Adrenal gland (tissue), 9 donors: ENCODE measurements at regions not wholly inside any gene's neighbourhood (a gene's known extent, or its start where the extent isn't known, plus 50 kb on each side); places are given as distances from the start of the nearest gene placed in this dataset.

ENCODE experiments used
- DNase-seq, 7 donors: peaks; one replicate each; pipeline ENCODE4 v3.0.0-alpha.2; 2019 to 2020
- H3K27ac ChIP-seq, 5 donors: fragments of 200-600 bp; sonication (generic) in 4 of 5; 1 replicate in 3 of 5; 2 replicates in 2 of 5; pipeline versions ENCODE4 v1.5.1 to v1.8.0; 2016 to 2020; ENCODE audit warnings: mild to moderate bottlenecking in 1 of 5
- H3K27me3 ChIP-seq: fragments of 200-600 bp; 2 replicates; pipeline ENCODE4 v1.8.0; 2021
- H3K36me3 ChIP-seq, 2 donors: fragments of 200-600 bp; replicated peaks in 1 of 2; 1 replicate in 1 of 2; 2 replicates in 1 of 2; pipeline versions ENCODE4 v1.5.1 to v1.8.0; 2018 to 2022
- H3K4me1 ChIP-seq, 2 donors: fragments of 200-600 bp; replicated peaks in 1 of 2; 1 replicate in 1 of 2; 2 replicates in 1 of 2; pipeline versions ENCODE4 v1.5.1 to v1.8.0; 2018 to 2021
- H3K4me3 ChIP-seq, 4 donors: fragments of 200-600 bp; sonication (generic) in 3 of 4; one replicate each; pipeline ENCODE4 v1.5.1; 2016 to 2018
- H3K9me3 ChIP-seq, 3 donors: fragments of 200-600 bp; sonication (generic) in 1 of 3; replicated peaks in 1 of 3; 1 replicate in 2 of 3; 2 replicates in 1 of 3; pipeline versions ENCODE4 v1.5.1 to v1.8.0; 2016 to 2021
- POLR2A ChIP-seq, 2 donors: fragments of 450-650 bp; IDR thresholded peaks; one replicate each; pipeline ENCODE4 v1.6.1; 2017; ENCODE audit warnings: antibody characterized with exemption in 2 of 2, mild to moderate bottlenecking in 2 of 2, moderate library complexity in 1 of 2
- WGBS, 4 donors: extraction: QIAGEN DNeasy Blood & Tissue Kit in 2 of 4; methylation state at CpG; one replicate each; pipeline versions ENCODE4 v1.1.5 to v1.1.7; 2013 to 2017; 5-methylcytosine and 5-hydroxymethylcytosine counted together
- intact Hi-C, 2 donors: fragments of 100-400 bp; cut with DNase I; formaldehyde crosslinking; loops; one replicate each; pipeline versions ENCODE4 v1.14.1 to v1.15.0; 2022 to 2023
- TF ChIP-seq, protein P1 (sequence below), 6 experiments: fragments of 450-650 bp in 4 of 6; fragments of 200-600 bp in 2 of 6; sonication (generic) in 1 of 6; IDR thresholded peaks; 1 replicate in 5 of 6; 2 replicates in 1 of 6; pipeline versions ENCODE4 v1.5.1 to v1.8.0; 2016 to 2021; ENCODE audit warnings: antibody characterized with exemption in 6 of 6, mild to moderate bottlenecking in 2 of 6, moderate library complexity in 1 of 6
- donor health status: healthy with polysubstance abuse.
- donor health status: Bipolar disorder and iron deficiency.
- donor health status: DM: yes; HTN: yes; CAD: no.
- donor health status: DM: no; HTN: no; CAD: no.
- donor health status: DM: no; HTN: no; CAD: no.

GRCh38 chr3:22989716-22990115, 213.4 kb upstream of the UBE2E2 start:
- intact Hi-C loops: no loop called here
- Histone ChIP-seq H3K36me3 (no peaks in the 10 kb centered on the region), H3K4me3 (no peak overlapping the region), H3K27me3 (no peaks in the 10 kb centered on the region), H3K4me1 (no peaks in the 10 kb centered on the region), H3K27ac (no peak overlapping the region), H3K9me3 (no peaks in the 10 kb centered on the region)
- no peak for TF ChIP-seq POLR2A (IDR thresholded peaks at IDR 0.05)
- TF ChIP-seq, protein P1, sequence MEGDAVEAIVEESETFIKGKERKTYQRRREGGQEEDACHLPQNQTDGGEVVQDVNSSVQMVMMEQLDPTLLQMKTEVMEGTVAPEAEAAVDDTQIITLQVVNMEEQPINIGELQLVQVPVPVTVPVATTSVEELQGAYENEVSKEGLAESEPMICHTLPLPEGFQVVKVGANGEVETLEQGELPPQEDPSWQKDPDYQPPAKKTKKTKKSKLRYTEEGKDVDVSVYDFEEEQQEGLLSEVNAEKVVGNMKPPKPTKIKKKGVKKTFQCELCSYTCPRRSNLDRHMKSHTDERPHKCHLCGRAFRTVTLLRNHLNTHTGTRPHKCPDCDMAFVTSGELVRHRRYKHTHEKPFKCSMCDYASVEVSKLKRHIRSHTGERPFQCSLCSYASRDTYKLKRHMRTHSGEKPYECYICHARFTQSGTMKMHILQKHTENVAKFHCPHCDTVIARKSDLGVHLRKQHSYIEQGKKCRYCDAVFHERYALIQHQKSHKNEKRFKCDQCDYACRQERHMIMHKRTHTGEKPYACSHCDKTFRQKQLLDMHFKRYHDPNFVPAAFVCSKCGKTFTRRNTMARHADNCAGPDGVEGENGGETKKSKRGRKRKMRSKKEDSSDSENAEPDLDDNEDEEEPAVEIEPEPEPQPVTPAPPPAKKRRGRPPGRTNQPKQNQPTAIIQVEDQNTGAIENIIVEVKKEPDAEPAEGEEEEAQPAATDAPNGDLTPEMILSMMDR (IDR thresholded peaks at IDR 0.05): no peak
- WGBS, 4 donors: 92 to 95% (median 94%) methylated on average over 17 of the region's 17 CpGs
- no peak for DNase-seq

- no peak for DNase-seq
- 93 to 96% (median 94%) methylated on average over 26 to 44 of the region's 44 CpGs for WGBS, 4 donors
- H3K4me3 ChIP-seq: no peak overlapping the region
- H3K36me3 ChIP-seq: no peaks in the 10 kb centered on the region
- no peaks in the 10 kb centered on the region for H3K4me1 ChIP-seq
- no peak for TF ChIP-seq POLR2A (IDR thresholded peaks at IDR 0.05)
- TF ChIP-seq, protein P1 (IDR thresholded peaks at IDR 0.05): no peak
- no peaks in the 10 kb centered on the region for H3K9me3 ChIP-seq
- H3K27me3 ChIP-seq: no peaks in the 10 kb centered on the region
- no peak overlapping the region for H3K27ac ChIP-seq
- intact Hi-C loops: no loop called here
Measured at GRCh38 chr3:22990291-22991200, 212.6 kb upstream of the UBE2E2 start.

DNA sequence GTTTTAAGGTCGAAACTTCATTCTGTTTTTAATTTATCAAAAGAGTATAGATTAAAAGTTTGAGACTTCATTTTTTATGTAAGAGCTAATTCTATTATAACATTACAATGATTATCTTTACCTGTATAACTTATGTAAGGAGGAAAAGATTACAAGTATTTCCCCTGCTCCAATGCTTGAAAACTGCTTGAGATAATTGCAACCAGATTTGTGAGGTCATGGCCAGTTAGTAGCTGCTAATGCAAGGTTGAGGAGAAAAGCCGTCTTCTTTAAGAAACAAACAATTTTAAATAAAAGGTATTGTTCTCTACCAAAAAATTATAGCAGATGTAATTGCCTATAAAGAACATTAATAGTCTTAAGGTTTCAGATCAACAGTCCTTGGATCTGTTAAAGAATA, 208.3 kb upstream of the UBE2E2 start:
- DNase-seq: no peak
- H3K4me3 ChIP-seq: no peak overlapping the region
- H3K9me3 ChIP-seq: no peaks in the 10 kb centered on the region
- no peak for TF ChIP-seq POLR2A (IDR thresholded peaks at IDR 0.05)
- TF ChIP-seq, protein P1 (IDR thresholded peaks at IDR 0.05): no peak
- no peaks in the 10 kb centered on the region for H3K4me1 ChIP-seq
- intact Hi-C loops: no loop called here
- H3K36me3 ChIP-seq: no peaks in the 10 kb centered on the region
- H3K27me3 ChIP-seq: no peaks in the 10 kb centered on the region
- WGBS, 4 donors: 61 to 78% (median 74%) methylated on average over 2 of the region's 2 CpGs
- no peak overlapping the region for H3K27ac ChIP-seq

- TF ChIP-seq POLR2A (IDR thresholded peaks at IDR 0.05): no peak
- TF ChIP-seq, protein P1 (IDR thresholded peaks at IDR 0.05): no peak
- Histone ChIP-seq H3K4me1 (no peaks in the 10 kb centered on the region), H3K27ac (no peak overlapping the region), H3K27me3 (no peaks in the 10 kb centered on the region), H3K9me3 (no peaks in the 10 kb centered on the region), H3K4me3 (no peak overlapping the region), H3K36me3 (no peaks in the 10 kb centered on the region)
- WGBS, 4 donors: 69 to 83% (median 79%) methylated on average over 2 of the region's 2 CpGs
- no peak for DNase-seq
- intact Hi-C loops: no loop called here
Measured at GRCh38 chr3:22996920-22997571, 206.1 kb upstream of the UBE2E2 start.
